GM21390 (cell line): ENCODE measurements at regions not wholly inside any gene's neighbourhood (a gene's known extent, or its start where the extent isn't known, plus 50 kb on each side); places are given as distances from the start of the nearest gene placed in this dataset.
A peak's percentile ranks its signal among the peaks of the same experiment; 100 is the strongest.
"Not testable (repeated sequence)": the region's sequence is repeated elsewhere in the genome, so short reads cannot be mapped to it uniquely, and the experiment has no call there.

ENCODE experiments used
- ATAC-seq: cut with Tn5 transposase; IDR thresholded peaks from one replicate; pipeline ENCODE4 v1.9.1; 2021; ENCODE audit not compliant: unreplicated experiment

DNA sequence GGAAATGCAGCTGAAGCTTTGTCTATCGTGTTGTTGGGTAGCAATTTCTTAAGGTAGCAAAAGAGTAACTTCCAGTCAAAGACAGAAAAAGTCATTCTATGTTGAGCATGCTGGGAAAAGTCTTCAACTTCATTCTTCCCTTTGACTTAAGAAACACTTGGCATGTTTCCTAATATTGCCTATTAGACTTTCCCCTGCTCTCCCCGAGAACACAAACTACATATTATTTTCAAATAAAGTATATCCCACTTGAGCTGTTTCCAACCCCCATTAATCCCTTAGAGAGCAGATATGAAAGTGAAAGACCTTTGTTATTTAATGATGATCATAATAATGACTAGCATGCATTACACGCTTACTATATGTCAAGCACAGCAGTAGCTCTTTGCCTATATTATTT is 136.0 kb upstream of the SPOPL start:
- ATAC-seq: no peak

DNA sequence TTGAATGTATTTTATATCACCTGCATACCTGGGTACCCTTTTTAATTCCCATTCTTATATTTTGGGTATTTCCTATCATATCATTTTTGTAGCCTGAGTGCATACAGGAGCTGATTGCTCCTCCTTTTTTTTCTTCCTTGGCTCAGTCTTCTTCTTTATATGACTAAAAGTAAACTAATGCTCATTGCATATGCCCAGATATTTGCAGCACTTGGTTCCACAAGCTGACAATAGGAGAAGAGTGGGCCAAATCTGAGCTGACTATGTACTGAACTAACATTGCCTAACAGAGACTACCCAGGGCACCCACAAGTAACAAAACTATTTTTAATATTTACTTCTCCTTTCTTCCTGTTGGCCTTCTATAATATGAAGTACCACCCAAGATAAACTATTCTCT is 131.7 kb upstream of the SPOPL start:
- ATAC-seq: no peak

DNA sequence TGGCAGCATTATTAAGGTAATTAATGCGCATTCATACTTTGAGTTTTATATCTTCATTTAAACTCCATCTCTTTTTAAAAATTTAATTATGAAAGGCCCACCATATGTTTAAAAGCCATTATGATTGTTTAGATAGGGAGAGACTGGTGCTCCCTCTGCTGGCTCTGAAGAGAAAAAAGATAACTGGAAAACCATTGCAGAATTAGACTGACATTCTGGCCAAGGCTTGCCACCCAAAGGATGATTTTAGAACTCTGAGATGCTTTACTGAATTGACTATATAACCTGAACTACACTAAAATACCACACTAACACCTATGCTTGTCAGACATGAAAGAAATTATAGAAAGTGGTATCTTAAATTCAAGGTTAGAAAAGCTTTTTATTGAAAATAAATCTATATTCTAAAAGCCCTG is 127.6 kb upstream of the SPOPL start:
- peak; percentile 60 for ATAC-seq

DNA sequence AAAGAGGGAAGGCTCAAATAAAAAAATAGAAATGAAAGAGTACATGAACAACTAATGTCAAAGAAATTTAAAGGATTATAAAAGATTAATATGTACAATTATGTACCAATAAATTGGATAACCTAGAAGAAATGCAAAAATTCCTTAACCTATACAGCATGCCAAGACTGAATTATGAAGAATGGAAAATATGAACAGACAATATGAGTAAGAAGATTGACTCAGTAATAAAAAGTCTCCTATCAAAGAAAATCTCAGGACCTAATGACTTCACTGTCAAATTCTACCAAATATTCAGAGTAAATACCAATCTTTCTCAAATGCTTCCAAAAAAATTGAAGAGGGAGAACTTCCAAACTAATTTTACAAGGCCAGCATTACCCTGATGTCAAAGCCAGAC is 120.2 kb upstream of the SPOPL start:
- no peak for ATAC-seq

DNA sequence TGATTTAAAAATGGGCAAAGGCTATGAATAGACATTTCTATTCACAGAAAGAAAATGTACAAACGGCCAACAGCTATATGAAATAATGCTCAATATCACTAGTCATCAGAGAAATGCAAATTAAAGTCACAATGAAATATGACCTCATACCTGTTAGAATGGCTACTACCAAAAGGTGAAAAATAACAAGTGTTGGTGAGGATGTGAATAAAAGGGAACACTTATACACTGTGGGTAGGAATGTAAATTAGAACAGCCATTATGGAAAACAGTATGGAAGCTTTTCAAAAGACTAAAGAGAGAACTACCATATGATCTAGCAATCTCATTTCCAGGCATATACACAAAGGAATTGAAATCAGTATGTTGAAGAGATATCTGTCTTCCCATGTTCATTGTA is 118.9 kb upstream of the SPOPL start:
- no peak for ATAC-seq

DNA sequence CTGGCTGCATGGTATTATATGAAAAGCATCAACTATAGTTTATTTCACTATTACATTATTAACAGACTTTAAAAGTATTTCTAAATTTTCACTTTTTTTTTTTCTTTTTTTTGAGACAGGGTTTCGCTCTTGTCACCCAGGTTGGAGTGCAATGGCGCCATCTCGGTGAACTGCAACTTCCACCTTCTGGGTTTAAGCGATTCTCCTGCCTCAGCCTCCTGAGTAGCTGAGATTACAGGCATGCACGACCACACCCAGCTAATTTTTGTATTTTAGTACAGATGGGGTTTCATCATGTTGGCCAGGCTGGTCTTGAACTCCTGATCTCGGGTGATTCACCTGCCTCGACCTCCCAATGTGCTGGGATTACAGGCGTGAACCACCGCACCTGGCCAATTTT is 115.4 kb upstream of the SPOPL start:
- not testable (repeated sequence) for ATAC-seq

DNA sequence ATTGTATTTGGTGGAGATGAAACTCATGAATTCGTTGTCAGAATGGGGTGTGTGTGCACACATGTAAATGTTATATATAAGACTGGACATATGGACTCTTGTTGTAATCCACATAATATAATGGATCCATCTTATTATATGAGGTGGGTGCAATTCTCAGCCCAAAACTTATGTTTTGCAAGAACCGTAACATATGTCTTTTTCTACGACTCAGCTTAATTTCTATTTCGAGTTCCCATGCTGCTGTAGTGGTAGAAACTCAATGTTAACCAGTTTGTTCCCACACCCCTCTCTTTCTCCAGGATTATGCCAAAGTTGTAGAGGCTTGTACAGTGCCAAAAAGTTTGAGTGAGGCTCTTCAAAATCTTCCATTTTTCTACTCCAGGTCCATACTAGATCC is 112.5 kb upstream of the SPOPL start:
- ATAC-seq: no peak

DNA sequence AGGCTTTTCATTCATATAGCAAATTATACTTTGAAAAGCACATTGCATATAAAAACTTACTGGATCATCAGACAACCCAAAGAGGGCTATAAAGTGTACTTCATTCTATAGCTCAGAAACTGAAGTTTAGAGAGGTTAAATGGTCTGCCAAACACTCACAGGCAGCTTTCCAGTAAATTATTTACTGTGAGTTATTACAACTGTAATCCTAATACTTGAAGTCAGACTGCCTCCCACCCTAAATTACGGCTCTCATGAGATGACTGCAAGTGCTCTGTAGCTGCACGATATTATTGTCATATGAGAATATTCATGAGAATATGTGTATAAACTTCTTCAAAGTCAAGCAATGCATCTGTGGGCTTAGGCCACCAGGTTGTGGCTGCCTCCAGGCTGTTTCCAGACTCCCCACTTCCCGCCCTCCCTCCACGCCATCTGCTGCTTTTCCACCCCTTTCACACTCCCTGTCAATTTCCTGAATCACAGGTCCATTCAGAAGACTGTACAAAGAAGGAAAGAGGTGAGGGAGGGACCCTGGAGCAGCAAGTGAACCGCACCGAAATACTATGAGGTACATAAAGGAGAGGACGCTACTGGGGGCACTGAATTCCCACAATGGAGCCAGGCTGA is 111.1 kb upstream of the SPOPL start:
- ATAC-seq: no peak

DNA sequence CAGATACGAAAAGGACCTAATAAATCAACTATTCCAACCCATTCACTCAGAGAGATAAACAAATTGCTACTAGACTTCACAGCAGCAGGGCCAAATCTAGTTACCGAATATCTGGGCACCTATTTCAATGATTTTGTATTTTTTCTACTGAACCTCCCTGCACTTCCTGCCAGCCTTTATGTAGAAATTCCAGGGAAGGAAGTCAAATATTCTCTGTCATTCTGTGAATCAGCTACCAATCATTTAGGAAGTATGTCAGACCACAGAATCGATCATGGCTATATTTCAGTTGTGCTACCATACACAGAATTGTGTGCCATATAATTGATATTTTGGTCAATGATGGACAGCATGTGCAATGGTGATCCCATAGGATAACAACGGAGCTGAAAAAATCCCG is 109.6 kb upstream of the SPOPL start:
- ATAC-seq: no peak

DNA sequence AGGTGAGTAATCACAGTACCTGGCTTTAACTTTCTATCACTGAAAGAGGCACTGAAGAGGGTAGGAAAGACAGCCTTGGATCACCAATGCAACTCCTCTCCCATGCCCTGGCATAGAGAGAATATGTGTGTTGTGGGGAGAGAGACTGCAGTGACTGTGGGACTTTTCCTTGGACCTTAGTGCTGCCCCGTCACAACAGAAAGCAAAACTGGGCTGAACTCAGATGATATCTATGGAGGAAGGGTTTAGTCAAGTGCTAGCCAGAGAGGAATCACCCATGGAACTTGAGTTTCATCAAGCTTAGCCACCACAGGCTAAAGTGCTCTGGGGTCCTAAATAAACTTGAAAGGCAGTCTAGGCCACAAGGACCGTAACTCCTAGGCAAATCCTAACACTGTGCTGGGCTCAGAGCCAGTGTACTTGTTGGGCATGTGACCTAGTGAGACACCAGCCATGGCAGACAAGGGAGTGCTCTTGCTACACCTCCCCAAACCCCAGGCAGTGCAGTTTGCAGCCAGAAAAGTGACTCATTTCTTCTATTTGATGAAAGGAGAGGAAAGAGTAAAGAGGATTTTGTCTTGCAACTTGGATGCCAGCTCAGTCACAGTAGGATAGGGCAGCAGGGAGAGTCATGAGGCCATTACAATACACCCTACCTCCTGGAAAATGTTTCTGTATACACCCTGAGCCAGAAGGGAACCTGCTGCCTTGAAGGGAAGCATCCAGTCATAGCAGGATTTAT is 105.8 kb upstream of the SPOPL start:
- no peak for ATAC-seq

DNA sequence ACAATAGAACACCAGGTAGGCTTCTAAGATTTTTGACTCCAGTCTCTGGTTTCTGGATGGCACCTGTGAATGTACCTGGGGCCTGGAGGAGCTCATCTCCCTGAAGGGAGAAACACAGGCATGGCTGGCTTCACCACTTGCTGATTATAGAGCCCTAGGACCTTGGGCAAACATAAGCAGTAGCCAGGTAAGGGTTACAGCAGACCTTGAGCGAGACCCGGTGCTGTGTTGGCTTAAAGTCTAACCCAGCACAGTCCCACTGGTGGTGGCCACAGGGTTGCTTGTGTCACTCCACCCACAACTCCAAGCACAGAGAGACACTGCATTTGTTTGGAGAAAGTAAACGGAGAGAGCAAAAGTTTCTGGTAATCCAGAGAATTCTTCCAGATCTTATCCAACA is 104.7 kb upstream of the SPOPL start:
- ATAC-seq: no peak

DNA sequence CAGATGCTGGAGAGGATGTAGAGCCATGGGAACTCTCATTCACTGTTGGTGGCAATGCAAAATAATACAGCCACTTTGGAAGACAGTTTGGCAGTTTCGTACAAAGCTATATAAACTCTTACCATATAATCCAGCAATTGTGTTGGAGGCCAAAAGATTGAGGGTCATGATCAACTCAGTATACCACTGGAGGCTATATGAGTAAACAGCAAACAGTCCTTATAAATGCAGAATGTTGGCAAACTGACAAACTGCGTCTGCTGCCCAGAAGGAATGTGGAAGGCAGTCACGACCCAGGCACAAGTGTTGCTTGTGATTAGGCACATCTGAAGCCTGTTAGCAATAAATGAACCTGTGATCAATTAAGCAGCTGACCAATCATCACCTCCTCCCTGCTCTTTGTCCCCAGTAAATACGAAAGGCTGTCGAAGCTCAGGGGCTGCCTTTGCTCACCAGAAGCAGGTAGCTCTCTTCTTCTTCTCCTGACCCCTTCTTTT is 98.1 kb upstream of the SPOPL start:
- no peak for ATAC-seq

DNA sequence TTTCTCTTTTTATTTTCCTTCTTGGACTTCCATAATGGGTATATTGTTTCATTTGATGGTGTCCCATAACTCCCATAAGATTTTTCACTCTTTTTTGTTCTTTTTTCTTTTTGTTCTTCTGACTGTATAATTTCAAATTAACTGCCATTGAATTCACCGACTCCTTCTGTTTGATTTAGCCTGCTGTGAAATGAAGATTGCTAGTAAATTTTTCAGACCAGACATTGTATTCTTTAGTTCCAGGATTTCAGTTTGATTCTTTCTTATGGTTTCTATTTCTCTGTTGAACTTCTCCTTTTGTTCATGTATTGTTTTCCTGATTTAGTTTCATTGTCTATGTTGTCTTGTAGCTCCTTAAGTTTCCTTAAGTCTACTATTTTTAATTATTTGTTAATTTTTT is 87.6 kb upstream of the SPOPL start:
- ATAC-seq: no peak

DNA sequence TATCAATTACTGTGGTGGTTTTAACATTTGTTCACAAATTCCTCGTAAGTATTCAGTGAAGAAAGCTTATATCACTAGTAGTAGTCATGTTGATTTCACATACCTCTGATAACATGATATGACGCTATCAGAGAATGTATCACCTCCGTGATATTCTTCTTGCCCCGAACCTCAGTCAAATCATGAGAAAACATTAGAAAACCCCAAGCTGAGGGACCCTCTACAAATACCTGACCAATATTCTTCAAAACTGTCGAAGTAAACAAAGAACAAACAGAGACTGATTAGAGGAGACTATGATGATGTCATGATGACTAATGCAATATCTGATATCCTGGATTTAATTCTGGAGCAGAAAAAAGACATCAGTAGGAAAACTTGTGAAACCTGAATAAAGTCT is 85.6 kb upstream of the SPOPL start:
- ATAC-seq: no peak

DNA sequence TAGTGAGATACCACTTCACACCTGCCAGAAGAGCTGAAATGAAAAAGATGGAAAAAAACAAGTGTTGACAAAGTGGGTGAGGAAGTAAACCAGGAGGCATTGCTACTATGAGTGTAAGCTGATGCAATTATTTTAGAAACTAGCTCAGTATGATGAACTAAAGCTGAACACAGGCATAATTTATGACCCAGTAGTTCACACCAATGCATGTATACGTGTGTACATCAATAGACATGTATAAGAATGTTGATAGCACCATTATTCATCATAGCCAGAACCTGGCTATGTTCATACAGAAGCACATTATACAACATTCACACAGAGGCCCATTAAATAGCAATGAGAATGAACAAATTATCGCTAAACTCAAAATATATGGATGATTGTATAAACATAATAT is 83.1 kb upstream of the SPOPL start:
- ATAC-seq: no peak

DNA sequence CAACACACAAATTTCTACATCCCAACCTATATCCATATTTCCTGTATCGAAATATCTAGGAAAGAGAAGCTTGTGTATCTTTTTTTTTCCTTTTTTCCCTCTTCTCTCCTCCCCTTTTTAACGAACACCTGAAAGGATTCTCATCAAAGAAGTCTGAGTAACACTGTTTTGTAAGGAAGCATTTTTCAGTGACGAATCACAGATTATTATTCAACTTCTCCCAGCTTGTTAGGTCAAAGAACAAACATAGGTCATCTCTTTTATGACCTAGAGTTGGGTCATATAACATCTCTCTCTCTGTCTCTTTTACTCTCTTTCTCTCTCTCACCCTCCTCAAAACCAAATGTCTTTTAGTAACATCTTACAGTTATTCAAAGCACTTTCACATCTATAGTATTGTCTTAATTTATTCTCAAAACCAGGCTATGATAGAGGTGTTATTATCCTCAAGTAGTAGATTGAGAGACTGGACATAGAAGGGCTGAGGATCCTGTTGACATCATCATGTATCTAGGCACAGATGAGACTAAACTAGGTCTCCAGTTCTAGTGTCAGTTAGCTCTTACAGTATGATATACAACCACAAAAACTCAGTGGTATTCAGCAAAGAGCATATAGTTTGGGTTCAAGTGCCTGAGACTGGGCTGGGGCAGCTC is 80.1 kb upstream of the SPOPL start:
- ATAC-seq: no peak

DNA sequence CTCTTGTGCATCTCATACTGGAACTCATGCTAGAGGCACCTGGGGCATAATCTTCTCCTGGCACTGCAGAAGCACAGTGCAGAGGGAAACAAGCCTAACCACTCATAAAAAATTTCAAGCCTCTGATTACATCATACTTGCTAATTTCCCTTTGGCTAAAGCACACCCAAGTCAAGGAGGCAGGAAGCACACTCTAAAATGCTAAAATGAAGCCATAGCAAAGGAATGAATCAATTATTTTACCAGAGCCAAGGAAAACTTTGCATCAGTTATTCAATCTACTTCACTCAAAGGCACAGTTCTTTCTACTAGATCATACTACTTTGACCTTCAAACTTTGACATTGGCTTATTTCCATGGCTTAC is 79.6 kb upstream of the SPOPL start:
- ATAC-seq: no peak

DNA sequence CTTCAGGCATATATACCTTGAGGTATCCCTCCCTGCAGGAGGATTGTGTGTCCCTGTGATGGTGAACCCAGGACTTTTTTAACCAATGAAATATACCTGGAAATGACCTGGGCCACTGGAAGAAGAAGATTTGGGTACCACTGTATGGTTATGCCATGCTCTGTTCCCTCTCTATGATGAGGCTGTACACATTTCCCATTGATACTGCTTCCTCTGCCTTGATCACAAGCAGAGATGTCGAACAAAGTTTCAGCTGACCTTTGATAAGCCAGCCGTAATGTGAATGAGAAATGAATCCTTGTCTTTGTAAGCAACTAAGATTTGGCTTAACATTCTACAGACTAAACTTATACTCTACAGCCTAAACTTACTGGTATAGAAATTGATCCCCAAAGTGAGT is 78.4 kb upstream of the SPOPL start:
- no peak for ATAC-seq

DNA sequence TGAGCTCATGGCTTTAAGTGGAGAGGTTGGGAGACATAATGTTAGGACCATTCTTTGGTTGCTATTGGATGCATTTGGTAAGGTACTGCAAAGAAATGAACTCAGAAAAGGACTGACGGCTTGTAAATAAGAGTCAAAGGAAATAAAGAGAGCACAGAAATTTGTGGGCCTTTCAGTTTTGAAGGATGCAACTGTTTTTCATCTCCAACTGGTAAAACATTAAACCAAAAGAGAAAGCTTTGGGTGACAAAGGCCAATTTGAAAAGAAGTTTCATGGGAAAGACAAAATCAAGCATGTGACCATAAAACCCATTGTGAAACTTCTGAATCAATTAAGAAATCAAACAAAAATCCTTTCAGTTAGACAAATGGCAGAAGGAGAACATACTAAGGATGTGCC is 77.8 kb upstream of the SPOPL start:
- ATAC-seq: no peak

DNA sequence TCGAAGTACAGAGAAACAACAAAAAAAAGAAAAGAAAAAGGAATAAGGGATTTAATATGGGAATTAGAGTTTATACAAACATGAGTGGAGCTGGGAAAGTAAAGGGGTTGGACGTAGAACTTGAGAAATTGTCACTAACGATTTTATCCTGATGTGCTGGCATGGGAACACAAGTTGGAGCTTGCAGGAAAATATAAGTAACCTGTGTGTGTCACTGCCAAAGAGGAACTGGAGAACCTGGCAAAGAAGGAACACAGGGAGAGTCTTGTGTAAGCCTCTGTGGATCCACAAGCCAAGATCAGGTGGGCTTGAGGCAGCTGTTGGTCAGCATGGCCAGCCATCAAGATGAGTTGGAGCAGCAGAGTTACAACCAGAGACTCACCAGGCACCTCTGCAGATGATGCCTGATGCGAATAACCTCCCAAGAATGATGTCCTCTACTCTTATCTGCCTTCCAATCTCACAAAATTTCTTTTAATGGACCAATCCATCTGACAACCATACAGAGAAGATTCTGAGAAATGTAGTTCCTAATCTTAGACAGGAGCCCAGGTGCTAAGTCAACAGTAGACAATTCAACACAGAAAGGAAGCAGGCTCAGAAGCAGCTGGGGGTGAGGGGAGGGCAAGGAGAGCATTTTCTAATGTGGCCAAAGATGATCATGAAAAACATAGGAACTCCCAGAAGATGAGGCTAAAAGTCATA is 77.0 kb upstream of the SPOPL start:
- ATAC-seq: no peak

DNA sequence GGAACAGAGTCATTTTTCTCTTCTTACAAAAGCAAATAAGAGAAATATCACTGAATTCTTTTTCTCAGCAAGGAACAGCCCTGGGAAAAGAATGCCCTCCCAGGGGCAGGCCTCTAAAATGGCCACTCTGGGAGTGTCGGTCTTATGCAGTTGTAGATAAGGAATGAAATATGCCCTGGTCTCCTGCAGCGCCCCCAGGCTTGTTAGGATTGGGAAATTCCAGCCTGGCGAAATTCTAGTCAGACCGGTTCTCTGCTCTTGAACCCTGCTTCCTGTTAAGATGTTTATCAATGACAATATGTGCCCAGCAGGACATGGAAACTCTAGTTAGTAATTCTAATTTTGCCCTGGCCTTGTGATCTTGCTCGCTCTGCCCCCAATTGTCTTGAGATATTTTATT is 75.5 kb upstream of the SPOPL start:
- not testable (repeated sequence) for ATAC-seq
